Stomach smooth muscle (tissue), 2 donors: ENCODE measurements at regions not wholly inside any gene's neighbourhood (a gene's known extent, or its start where the extent isn't known, plus 50 kb on each side); places are given as distances from the start of the nearest gene placed in this dataset.
"Not testable (repeated sequence)": the region's sequence is repeated elsewhere in the genome, so short reads cannot be mapped to it uniquely, and the experiment has no call there.

Experiments
- H3K27ac ChIP-seq: one replicate; pipeline ENCODE4 v1.7.0; 2013; ENCODE audit warnings: mild to moderate bottlenecking, low read length, inconsistent platforms
- H3K27me3 ChIP-seq, 2 donors: one replicate each; pipeline ENCODE4 v1.7.0; 2013; ENCODE audit warnings: low read length in 2 of 2; ENCODE audit not compliant: insufficient read depth in 2 of 2, control insufficient read depth in 1 of 2
- H3K36me3 ChIP-seq, 2 donors: one replicate each; pipeline ENCODE4 v1.7.0; 2013; ENCODE audit warnings: low read length in 2 of 2; ENCODE audit not compliant: control insufficient read depth in 2 of 2, insufficient read depth in 2 of 2
- H3K4me1 ChIP-seq: one replicate; pipeline ENCODE4 v1.7.0; 2013; ENCODE audit warnings: low read length; ENCODE audit not compliant: control insufficient read depth, insufficient read depth
- H3K4me3 ChIP-seq, 2 donors: one replicate each; pipeline ENCODE4 v1.7.0; 2013; ENCODE audit warnings: low read length in 2 of 2
- H3K9ac ChIP-seq, 2 donors: one replicate each; pipeline ENCODE4 v1.7.0; 2013; ENCODE audit warnings: low read length in 2 of 2, mild to moderate bottlenecking in 1 of 2
- H3K9me3 ChIP-seq, 2 donors: one replicate each; pipeline ENCODE4 v1.7.0; 2013; ENCODE audit warnings: low read length in 2 of 2; ENCODE audit not compliant: control insufficient read depth in 2 of 2
- donor health status: healthy.
- donor health status: Pancreatic carcinoma.

- Histone ChIP-seq H3K36me3 (no peaks in the 10 kb centered on the region), H3K27ac (no peak overlapping the region), H3K4me3 (no peak overlapping the region), H3K27me3 (no peaks in the 10 kb centered on the region), H3K9me3 (no peaks in the 10 kb centered on the region), H3K9ac (no peak overlapping the region), H3K4me1 (no peaks in the 10 kb centered on the region)
Observed at GRCh38 chr4:14345356-14345775, 656.9 kb upstream of the CPEB2 start.

GRCh38 chr4:14347526-14347925 lies 654.8 kb upstream of the CPEB2 start:
- Histone ChIP-seq H3K9ac (no peak overlapping the region), H3K27me3 (no peaks in the 10 kb centered on the region), H3K27ac (no peak overlapping the region), H3K4me1 (no peaks in the 10 kb centered on the region), H3K36me3 (no peaks in the 10 kb centered on the region), H3K4me3 (no peak overlapping the region), H3K9me3 (no peaks in the 10 kb centered on the region)

GRCh38 chr4:14348506-14348905 lies 653.8 kb upstream of the CPEB2 start:
- H3K27ac ChIP-seq, result no peak overlapping the region

GRCh38 chr4:14358544-14359160 lies 643.6 kb upstream of the CPEB2 start:
- H3K4me1 ChIP-seq, H3K9ac ChIP-seq, H3K27me3 ChIP-seq, H3K9me3 ChIP-seq, H3K36me3 ChIP-seq, H3K4me3 ChIP-seq, H3K27ac ChIP-seq: not testable (repeated sequence)

More at GRCh38 chr4:14348506-14348905, 653.8 kb upstream of the CPEB2 start:
- Histone ChIP-seq H3K4me1 (no peaks in the 10 kb centered on the region), H3K36me3 (no peaks in the 10 kb centered on the region), H3K9ac (no peak overlapping the region), H3K27me3 (no peaks in the 10 kb centered on the region), H3K9me3 (no peaks in the 10 kb centered on the region), H3K4me3 (no peak overlapping the region)

- Histone ChIP-seq H3K27me3 (no peaks in the 10 kb centered on the region), H3K36me3 (no peaks in the 10 kb centered on the region), H3K27ac (no peak overlapping the region), H3K9me3 (peaks cover 0 to 4% of the 10 kb centered on the region in 2 donors), H3K4me1 (no peaks in the 10 kb centered on the region), H3K9ac (no peak overlapping the region), H3K4me3 (no peak overlapping the region)
Observed at GRCh38 chr4:14359991-14360390, 642.3 kb upstream of the CPEB2 start.

- Histone ChIP-seq H3K9ac (no peak overlapping the region), H3K4me3 (no peak overlapping the region), H3K4me1 (no peaks in the 10 kb centered on the region), H3K27me3 (no peaks in the 10 kb centered on the region), H3K9me3 (no peaks in the 10 kb centered on the region), H3K36me3 (no peaks in the 10 kb centered on the region), H3K27ac (no peak overlapping the region)
Observed at GRCh38 chr4:14361084-14361483, 641.2 kb upstream of the CPEB2 start.

GRCh38 chr4:14362385-14362784 lies 639.9 kb upstream of the CPEB2 start:
- H3K9ac ChIP-seq, result no peak overlapping the region
- H3K9me3 ChIP-seq, result no peaks in the 10 kb centered on the region
- H3K4me1 ChIP-seq, result no peaks in the 10 kb centered on the region
- H3K27ac ChIP-seq, result no peak overlapping the region
- H3K27me3 ChIP-seq, result no peaks in the 10 kb centered on the region
- no peak overlapping the region for H3K4me3 ChIP-seq
- H3K36me3 ChIP-seq, result no peaks in the 10 kb centered on the region

- H3K27me3 ChIP-seq, result no peaks in the 10 kb centered on the region
- no peak overlapping the region for H3K4me3 ChIP-seq
- H3K27ac ChIP-seq, result no peak overlapping the region
- no peaks in the 10 kb centered on the region for H3K4me1 ChIP-seq
- no peaks in the 10 kb centered on the region for H3K36me3 ChIP-seq
- no peaks in the 10 kb centered on the region for H3K9me3 ChIP-seq
- H3K9ac ChIP-seq, result no peak overlapping the region
Observed at GRCh38 chr4:14364953-14365536, 637.2 kb upstream of the CPEB2 start.

GRCh38 chr4:14368391-14368790 lies 633.9 kb upstream of the CPEB2 start:
- Histone ChIP-seq H3K9ac (no peak overlapping the region), H3K4me1 (no peaks in the 10 kb centered on the region), H3K36me3 (no peaks in the 10 kb centered on the region), H3K27me3 (no peaks in the 10 kb centered on the region), H3K9me3 (no peaks in the 10 kb centered on the region), H3K4me3 (no peak overlapping the region), H3K27ac (no peak overlapping the region)

- Histone ChIP-seq H3K9me3 (no peaks in the 10 kb centered on the region), H3K4me3 (no peak overlapping the region), H3K27ac (no peak overlapping the region), H3K9ac (no peak overlapping the region), H3K27me3 (no peaks in the 10 kb centered on the region), H3K4me1 (no peaks in the 10 kb centered on the region), H3K36me3 (no peaks in the 10 kb centered on the region)
Observed at GRCh38 chr4:14371131-14371530, 631.1 kb upstream of the CPEB2 start.

- Histone ChIP-seq H3K36me3 (no peaks in the 10 kb centered on the region), H3K27me3 (no peaks in the 10 kb centered on the region), H3K9me3 (no peaks in the 10 kb centered on the region), H3K9ac (no peak overlapping the region), H3K27ac (no peak overlapping the region), H3K4me3 (no peak overlapping the region), H3K4me1 (no peaks in the 10 kb centered on the region)
Observed at GRCh38 chr4:14375816-14376215, 626.5 kb upstream of the CPEB2 start.
